ENCODE measurements at regions not wholly inside any gene's neighbourhood (a gene's known extent, or its start where the extent isn't known, plus 50 kb on each side); places are given as distances from the start of the nearest gene placed in this dataset.

DNA sequence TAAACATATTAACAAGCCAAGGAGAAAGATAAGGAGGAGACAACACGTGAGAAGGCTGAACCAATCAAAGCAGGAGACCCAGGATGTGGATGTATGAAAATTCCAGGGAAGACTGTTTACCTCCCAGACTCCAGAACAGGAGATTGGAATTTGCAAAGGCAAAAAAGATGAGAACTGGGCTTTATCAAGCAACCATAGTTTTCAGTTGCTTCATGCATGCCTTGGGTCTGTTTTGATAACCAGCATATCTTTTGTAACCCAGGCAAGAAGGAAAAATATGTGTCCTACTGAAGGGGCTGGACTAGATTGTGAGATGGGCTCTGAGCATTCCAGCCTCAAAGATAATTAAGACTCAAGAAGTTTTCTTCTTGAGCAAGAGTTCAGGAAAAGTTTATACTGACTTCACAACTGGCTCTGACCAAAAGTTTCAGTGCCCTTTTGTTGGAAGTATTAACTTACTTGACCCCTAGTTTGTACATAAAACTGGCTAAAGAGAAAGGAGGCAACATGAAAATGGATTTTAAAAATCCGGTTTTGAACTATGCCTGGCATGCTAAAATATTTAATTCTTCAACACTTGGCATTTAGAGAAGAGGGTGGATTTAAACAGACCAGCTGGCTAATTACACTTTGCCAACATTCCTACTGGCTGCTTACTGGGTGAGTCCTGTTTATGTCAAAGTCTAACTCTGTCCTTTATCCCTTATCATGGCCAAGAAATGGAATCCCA lies 79.3 kb upstream of the CD28 start:
- TF ChIP-seq, protein P1, sequence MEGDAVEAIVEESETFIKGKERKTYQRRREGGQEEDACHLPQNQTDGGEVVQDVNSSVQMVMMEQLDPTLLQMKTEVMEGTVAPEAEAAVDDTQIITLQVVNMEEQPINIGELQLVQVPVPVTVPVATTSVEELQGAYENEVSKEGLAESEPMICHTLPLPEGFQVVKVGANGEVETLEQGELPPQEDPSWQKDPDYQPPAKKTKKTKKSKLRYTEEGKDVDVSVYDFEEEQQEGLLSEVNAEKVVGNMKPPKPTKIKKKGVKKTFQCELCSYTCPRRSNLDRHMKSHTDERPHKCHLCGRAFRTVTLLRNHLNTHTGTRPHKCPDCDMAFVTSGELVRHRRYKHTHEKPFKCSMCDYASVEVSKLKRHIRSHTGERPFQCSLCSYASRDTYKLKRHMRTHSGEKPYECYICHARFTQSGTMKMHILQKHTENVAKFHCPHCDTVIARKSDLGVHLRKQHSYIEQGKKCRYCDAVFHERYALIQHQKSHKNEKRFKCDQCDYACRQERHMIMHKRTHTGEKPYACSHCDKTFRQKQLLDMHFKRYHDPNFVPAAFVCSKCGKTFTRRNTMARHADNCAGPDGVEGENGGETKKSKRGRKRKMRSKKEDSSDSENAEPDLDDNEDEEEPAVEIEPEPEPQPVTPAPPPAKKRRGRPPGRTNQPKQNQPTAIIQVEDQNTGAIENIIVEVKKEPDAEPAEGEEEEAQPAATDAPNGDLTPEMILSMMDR (IDR thresholded peaks at IDR 0.05): no peak
- no peak for TF ChIP-seq POLR2A (IDR thresholded peaks at IDR 0.05)

Data from testis (tissue), 2 donors.